Chondrocyte (in vitro differentiated cells): ENCODE measurements at regions not wholly inside any gene's neighbourhood (a gene's known extent, or its start where the extent isn't known, plus 50 kb on each side); places are given as distances from the start of the nearest gene placed in this dataset.
A peak's percentile ranks its signal among the peaks of the same experiment; 100 is the strongest.

Experiments
- DNase-seq: peaks from one replicate; pipeline ENCODE4 v3.0.0; 2021; ENCODE audit warnings: mixed read lengths, low spot score
- H3K27ac Mint-ChIP-seq: one replicate; pipeline ENCODE4 v1.8.0; 2021; ENCODE audit warnings: mild to moderate bottlenecking, moderate library complexity, mixed read lengths; ENCODE audit not compliant: unreplicated experiment
- H3K27me3 Mint-ChIP-seq: 2 replicates; pipeline ENCODE4 v1.8.0; 2021; ENCODE audit warnings: low read depth, mixed read lengths
- H3K36me3 Mint-ChIP-seq: 2 replicates; pipeline ENCODE4 v1.8.0; 2021; ENCODE audit warnings: low read depth, mixed read lengths
- H3K4me1 Mint-ChIP-seq: 2 replicates; pipeline ENCODE4 v1.8.0; 2021; ENCODE audit warnings: low read depth, mild to moderate bottlenecking, mixed read lengths
- H3K4me3 Mint-ChIP-seq: one replicate; pipeline ENCODE4 v1.8.0; 2021; ENCODE audit warnings: mild to moderate bottlenecking, moderate library complexity, mixed read lengths; ENCODE audit not compliant: unreplicated experiment
- H3K9me3 Mint-ChIP-seq: 2 replicates; pipeline ENCODE4 v1.8.0; 2021; ENCODE audit warnings: low read depth, mixed read lengths
- TF ChIP-seq, protein P1 (sequence below): fragments of 200-600 bp; sonication (generic); IDR thresholded peaks from 2 replicates; pipeline ENCODE4 v1.5.0; 2021; ENCODE audit warnings: antibody characterized with exemption, mild to moderate bottlenecking, moderate library complexity

DNA sequence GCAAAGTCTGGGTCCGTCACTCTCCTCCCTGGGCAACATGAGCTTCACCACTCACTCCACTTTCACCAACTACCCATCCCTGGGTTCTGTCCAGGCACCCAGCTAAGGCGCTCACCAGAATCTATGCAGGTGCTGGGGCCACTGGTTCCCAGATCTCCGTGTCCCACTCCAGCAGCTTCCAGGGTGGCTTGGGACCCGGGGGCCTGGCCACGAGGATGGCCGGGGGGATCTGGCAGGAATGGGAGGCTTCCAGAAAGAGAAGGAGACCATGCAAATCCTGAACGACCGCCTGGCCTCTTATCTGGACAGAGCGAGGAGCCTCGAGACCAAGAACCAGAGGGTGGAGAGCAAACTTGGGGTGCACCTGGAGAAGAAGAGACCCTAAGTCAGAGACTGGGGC lies 1611.0 kb upstream of the ACO1 start:
- H3K4me1 Mint-ChIP-seq = no peaks in the 10 kb centered on the region
- TF ChIP-seq, protein P1, sequence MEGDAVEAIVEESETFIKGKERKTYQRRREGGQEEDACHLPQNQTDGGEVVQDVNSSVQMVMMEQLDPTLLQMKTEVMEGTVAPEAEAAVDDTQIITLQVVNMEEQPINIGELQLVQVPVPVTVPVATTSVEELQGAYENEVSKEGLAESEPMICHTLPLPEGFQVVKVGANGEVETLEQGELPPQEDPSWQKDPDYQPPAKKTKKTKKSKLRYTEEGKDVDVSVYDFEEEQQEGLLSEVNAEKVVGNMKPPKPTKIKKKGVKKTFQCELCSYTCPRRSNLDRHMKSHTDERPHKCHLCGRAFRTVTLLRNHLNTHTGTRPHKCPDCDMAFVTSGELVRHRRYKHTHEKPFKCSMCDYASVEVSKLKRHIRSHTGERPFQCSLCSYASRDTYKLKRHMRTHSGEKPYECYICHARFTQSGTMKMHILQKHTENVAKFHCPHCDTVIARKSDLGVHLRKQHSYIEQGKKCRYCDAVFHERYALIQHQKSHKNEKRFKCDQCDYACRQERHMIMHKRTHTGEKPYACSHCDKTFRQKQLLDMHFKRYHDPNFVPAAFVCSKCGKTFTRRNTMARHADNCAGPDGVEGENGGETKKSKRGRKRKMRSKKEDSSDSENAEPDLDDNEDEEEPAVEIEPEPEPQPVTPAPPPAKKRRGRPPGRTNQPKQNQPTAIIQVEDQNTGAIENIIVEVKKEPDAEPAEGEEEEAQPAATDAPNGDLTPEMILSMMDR = no peak

GRCh38 chr9:30774326-30774725 lies 1610.1 kb upstream of the ACO1 start:
- no peak overlapping the region for H3K27ac Mint-ChIP-seq
- H3K9me3 Mint-ChIP-seq = peaks cover 7% of the 10 kb centered on the region
- H3K27me3 Mint-ChIP-seq = peaks cover under 1% of the 10 kb centered on the region
- peak; percentile 52 for DNase-seq
- no peaks in the 10 kb centered on the region for H3K36me3 Mint-ChIP-seq
- H3K4me1 Mint-ChIP-seq = no peaks in the 10 kb centered on the region
- no peak overlapping the region for H3K4me3 Mint-ChIP-seq
- TF ChIP-seq, protein P1 = no peak

More for the DNA sequence above, 1611.0 kb upstream of the ACO1 start:
- H3K27ac Mint-ChIP-seq = no peak overlapping the region
- H3K27me3 Mint-ChIP-seq = no peaks in the 10 kb centered on the region
- H3K9me3 Mint-ChIP-seq = peaks cover 7% of the 10 kb centered on the region
- H3K4me3 Mint-ChIP-seq = no peak overlapping the region
- no peaks in the 10 kb centered on the region for H3K36me3 Mint-ChIP-seq
- DNase-seq = peak; percentile 75

DNA sequence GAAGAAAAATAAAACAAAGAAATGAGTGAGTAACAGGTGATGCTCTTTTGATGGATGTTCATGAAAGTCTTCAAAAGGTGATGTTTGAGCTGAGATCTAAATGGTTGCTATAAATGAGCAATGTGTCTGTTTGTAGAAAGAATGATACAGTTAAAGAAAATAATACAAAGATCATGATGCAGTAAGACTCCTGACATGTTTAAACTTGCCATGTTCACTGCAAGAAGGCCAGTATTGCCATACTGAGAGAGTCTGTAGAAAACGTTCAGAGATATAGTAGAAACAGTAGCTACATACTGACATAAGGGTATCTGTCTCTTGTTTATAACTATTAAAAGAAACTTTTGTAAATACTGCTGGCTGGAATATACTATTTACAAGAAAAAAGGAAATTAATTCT lies 1609.2 kb upstream of the ACO1 start:
- H3K4me3 Mint-ChIP-seq = no peak overlapping the region

GRCh38 chr9:30796764-30797163 lies 1587.7 kb upstream of the ACO1 start:
- no peaks in the 10 kb centered on the region for H3K4me1 Mint-ChIP-seq
- no peak for DNase-seq
- no peak overlapping the region for H3K4me3 Mint-ChIP-seq
- H3K9me3 Mint-ChIP-seq = no peaks in the 10 kb centered on the region
- no peaks in the 10 kb centered on the region for H3K27me3 Mint-ChIP-seq
- no peaks in the 10 kb centered on the region for H3K36me3 Mint-ChIP-seq
- no peak overlapping the region for H3K27ac Mint-ChIP-seq
- TF ChIP-seq, protein P1 = no peak

More for the DNA sequence above, 1609.2 kb upstream of the ACO1 start:
- no peaks in the 10 kb centered on the region for H3K4me1 Mint-ChIP-seq
- DNase-seq = no peak
- no peaks in the 10 kb centered on the region for H3K36me3 Mint-ChIP-seq
- TF ChIP-seq, protein P1 = no peak
- H3K9me3 Mint-ChIP-seq = peaks cover 7% of the 10 kb centered on the region
- no peak overlapping the region for H3K27ac Mint-ChIP-seq
- H3K27me3 Mint-ChIP-seq = peaks cover 2% of the 10 kb centered on the region

DNA sequence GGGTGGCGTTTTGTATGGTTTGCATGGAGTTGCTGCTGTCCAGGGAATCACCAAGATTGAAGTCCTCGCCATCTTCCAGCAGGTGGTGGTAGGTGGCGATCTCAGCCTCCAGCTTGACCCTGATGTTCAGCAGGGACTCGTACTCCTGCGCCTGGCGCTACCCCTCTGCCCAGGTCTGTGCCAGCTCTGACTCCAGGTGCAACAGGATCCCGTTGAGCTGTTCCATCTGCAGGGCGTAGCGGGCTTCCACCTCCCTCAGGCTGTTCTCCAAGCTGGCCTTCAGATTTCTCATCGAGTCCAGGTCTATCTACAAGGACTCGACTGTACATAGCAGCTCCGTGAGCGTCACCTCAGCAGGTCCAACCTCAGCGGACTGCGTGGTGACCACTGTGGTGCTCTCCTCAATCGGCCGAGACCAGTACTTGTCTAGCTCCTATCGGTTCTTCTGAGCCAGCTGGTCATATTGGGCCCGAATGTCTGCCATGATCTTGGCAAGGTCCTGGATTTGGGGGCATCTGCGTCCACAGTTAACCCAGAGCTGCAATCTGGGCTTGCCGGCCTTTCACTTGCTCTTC lies 1584.8 kb upstream of the ACO1 start:
- Mint-ChIP-seq H3K36me3 (no peaks in the 10 kb centered on the region), H3K4me1 (no peaks in the 10 kb centered on the region), H3K27me3 (no peaks in the 10 kb centered on the region), H3K27ac (no peak overlapping the region), H3K4me3 (no peak overlapping the region), H3K9me3 (no peaks in the 10 kb centered on the region)
- DNase-seq = no peak
- TF ChIP-seq, protein P1 = no peak
